ENCODE measurements at regions not wholly inside any gene's neighbourhood (a gene's known extent, or its start where the extent isn't known, plus 50 kb on each side); places are given as distances from the start of the nearest gene placed in this dataset.

GRCh38 chr12:23193552-23193951, 568.6 kb downstream of the ETNK1 start:
- Histone ChIP-seq H3K27me3 (no peaks in the 10 kb centered on the region), H3K36me3 (ENCODE audit: low read depth, missing control alignments) (no peaks in the 10 kb centered on the region), H3K4me1 (no peaks in the 10 kb centered on the region), H3K27ac (no peak overlapping the region), H3K4me3 (no peak overlapping the region), H3K9me3 (no peaks in the 10 kb centered on the region)
- DNase-seq: no peak
- 89 to 97% methylated on average over 2 of the region's 2 CpGs for WGBS, 2 donors
- intact Hi-C loops (cut with DNase I; ENCODE audit: low total_unique reads): no loop called here
- no peak for TF ChIP-seq CTCF (IDR thresholded peaks at IDR 0.05)

- DNase-seq: no peak
- no peak overlapping the region for H3K27ac ChIP-seq
- no peaks in the 10 kb centered on the region for H3K27me3 ChIP-seq
- no peak for TF ChIP-seq CTCF (IDR thresholded peaks at IDR 0.05)
- no peak for TF ChIP-seq POLR2A (IDR thresholded peaks at IDR 0.05)
- no peaks in the 10 kb centered on the region for H3K36me3 ChIP-seq (ENCODE audit: low read depth, missing control alignments)
- no peak overlapping the region for H3K4me3 ChIP-seq
- intact Hi-C loops (cut with DNase I; ENCODE audit: low total_unique reads): no loop called here
- H3K9me3 ChIP-seq: no peaks in the 10 kb centered on the region
- H3K4me1 ChIP-seq: no peaks in the 10 kb centered on the region
- 80 to 90% methylated on average over 4 of the region's 4 CpGs for WGBS, 2 donors
These were observed 572.3 kb downstream of the ETNK1 start for GRCh38 chr12:23197266-23197665.

- no peaks in the 10 kb centered on the region for H3K4me1 ChIP-seq
- intact Hi-C loops (cut with DNase I; ENCODE audit: low total_unique reads): no loop called here
- 84 to 87% methylated on average over 4 of the region's 4 CpGs for WGBS, 2 donors
- H3K4me3 ChIP-seq: no peak overlapping the region
- no peaks in the 10 kb centered on the region for H3K9me3 ChIP-seq
- no peak overlapping the region for H3K27ac ChIP-seq
- no peak for DNase-seq
- TF ChIP-seq CTCF (IDR thresholded peaks at IDR 0.05) (no peak), POLR2A (IDR thresholded peaks at IDR 0.05) (no peak)
- no peaks in the 10 kb centered on the region for H3K27me3 ChIP-seq
- H3K36me3 ChIP-seq (ENCODE audit: low read depth, missing control alignments): no peaks in the 10 kb centered on the region
These were observed 577.8 kb downstream of the ETNK1 start for GRCh38 chr12:23202728-23203127.

- no peaks in the 10 kb centered on the region for H3K27me3 ChIP-seq
- no peak overlapping the region for H3K27ac ChIP-seq
- H3K9me3 ChIP-seq: no peaks in the 10 kb centered on the region
- intact Hi-C loops (cut with DNase I; ENCODE audit: low total_unique reads): no loop called here
- TF ChIP-seq POLR2A (IDR thresholded peaks at IDR 0.05): no peak
- TF ChIP-seq CTCF (IDR thresholded peaks at IDR 0.05): peak; percentile 76 to 94 (median 90)
- WGBS, 2 donors: 25% methylated on average over 3 of the region's 3 CpGs
- DNase-seq: peak; percentile 36
- H3K36me3 ChIP-seq (ENCODE audit: low read depth, missing control alignments): no peaks in the 10 kb centered on the region
- no peak overlapping the region for H3K4me3 ChIP-seq
- no peaks in the 10 kb centered on the region for H3K4me1 ChIP-seq
These were observed 580.2 kb downstream of the ETNK1 start for GRCh38 chr12:23204933-23205778.

GRCh38 chr12:23209793-23210192, 584.8 kb downstream of the ETNK1 start:
- DNase-seq: no peak
- intact Hi-C loops (cut with DNase I; ENCODE audit: low total_unique reads): no loop called here
- 72 to 94% methylated on average over 2 of the region's 2 CpGs for WGBS, 2 donors

More at GRCh38 chr12:23209793-23210192, 584.8 kb downstream of the ETNK1 start:
- Histone ChIP-seq H3K4me3 (no peak overlapping the region), H3K27ac (no peak overlapping the region), H3K36me3 (ENCODE audit: low read depth, missing control alignments) (no peaks in the 10 kb centered on the region), H3K9me3 (no peaks in the 10 kb centered on the region), H3K27me3 (no peaks in the 10 kb centered on the region), H3K4me1 (no peaks in the 10 kb centered on the region)
- TF ChIP-seq POLR2A (IDR thresholded peaks at IDR 0.05) (no peak), CTCF (IDR thresholded peaks at IDR 0.05) (no peak)

Measured in testis (tissue), 2 donors.